AG09319 (cell line): ENCODE measurements at regions not wholly inside any gene's neighbourhood (a gene's known extent, or its start where the extent isn't known, plus 50 kb on each side); places are given as distances from the start of the nearest gene placed in this dataset.
"Not testable (repeated sequence)": the region's sequence is repeated elsewhere in the genome, so short reads cannot be mapped to it uniquely, and the experiment has no call there.

Source experiments
- DNase-seq: peaks from one replicate; pipeline ENCODE4 v3.0.0-alpha.2; 2010; ENCODE audit warnings: low read depth; ENCODE audit errors: extremely low read depth
- CTCF ChIP-seq: IDR thresholded peaks from 2 replicates; pipeline ENCODE4 v1.5.1; 2011; ENCODE audit warnings: low read depth, mild to moderate bottlenecking, inconsistent platforms, low read length, moderate library complexity

- TF ChIP-seq CTCF = no peak
- no peak for DNase-seq
These were observed 249.1 kb upstream of the TEKT4 start for GRCh38 chr2:94622113-94622618.

GRCh38 chr2:94628953-94629352, 242.3 kb upstream of the TEKT4 start:
- DNase-seq = not testable (repeated sequence)

GRCh38 chr2:94641397-94641796, 229.8 kb upstream of the TEKT4 start:
- DNase-seq = not testable (repeated sequence)

GRCh38 chr2:94652131-94652530, 219.1 kb upstream of the TEKT4 start:
- DNase-seq = not testable (repeated sequence)

- DNase-seq = not testable (repeated sequence)
These were observed 201.4 kb upstream of the TEKT4 start for GRCh38 chr2:94669858-94670257.

GRCh38 chr2:94694236-94694635, 177.0 kb upstream of the TEKT4 start:
- DNase-seq = not testable (repeated sequence)

GRCh38 chr2:94708982-94709381, 162.2 kb upstream of the TEKT4 start:
- not testable (repeated sequence) for DNase-seq

- no peak for DNase-seq
- TF ChIP-seq CTCF = no peak
These were observed 145.7 kb upstream of the TEKT4 start for GRCh38 chr2:94725543-94725942.

GRCh38 chr2:94735536-94735935, 135.7 kb upstream of the TEKT4 start:
- DNase-seq = not testable (repeated sequence)

- not testable (repeated sequence) for DNase-seq
These were observed 134.1 kb upstream of the TEKT4 start for GRCh38 chr2:94737145-94737544.

- DNase-seq = not testable (repeated sequence)
These were observed 133.4 kb upstream of the TEKT4 start for GRCh38 chr2:94737736-94738342.

GRCh38 chr2:94753466-94753998, 117.7 kb upstream of the TEKT4 start:
- no peak for TF ChIP-seq CTCF
- DNase-seq = no peak
